ENCODE measurements at regions not wholly inside any gene's neighbourhood (a gene's known extent, or its start where the extent isn't known, plus 50 kb on each side); places are given as distances from the start of the nearest gene placed in this dataset.

DNA sequence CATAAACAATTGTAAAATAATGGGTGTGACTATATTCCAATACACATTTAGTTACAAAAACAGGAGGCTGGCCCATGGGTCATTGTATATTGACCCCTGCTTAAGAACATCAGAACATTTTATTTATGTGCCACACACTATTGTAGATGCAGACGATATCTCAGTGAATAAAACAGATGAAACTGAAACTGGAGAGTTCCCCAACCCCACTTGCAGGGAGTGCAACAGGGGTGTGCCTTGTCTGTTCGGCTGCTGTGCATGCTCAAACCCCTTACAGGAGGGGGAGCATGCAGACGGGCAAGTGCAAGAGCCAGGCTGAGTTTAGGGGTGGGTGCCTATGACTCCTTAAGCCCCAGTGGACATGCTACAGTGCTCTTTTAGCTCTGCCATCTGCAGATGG is 509.6 kb downstream of the IGSF11 start:
- TF ChIP-seq, protein P1, sequence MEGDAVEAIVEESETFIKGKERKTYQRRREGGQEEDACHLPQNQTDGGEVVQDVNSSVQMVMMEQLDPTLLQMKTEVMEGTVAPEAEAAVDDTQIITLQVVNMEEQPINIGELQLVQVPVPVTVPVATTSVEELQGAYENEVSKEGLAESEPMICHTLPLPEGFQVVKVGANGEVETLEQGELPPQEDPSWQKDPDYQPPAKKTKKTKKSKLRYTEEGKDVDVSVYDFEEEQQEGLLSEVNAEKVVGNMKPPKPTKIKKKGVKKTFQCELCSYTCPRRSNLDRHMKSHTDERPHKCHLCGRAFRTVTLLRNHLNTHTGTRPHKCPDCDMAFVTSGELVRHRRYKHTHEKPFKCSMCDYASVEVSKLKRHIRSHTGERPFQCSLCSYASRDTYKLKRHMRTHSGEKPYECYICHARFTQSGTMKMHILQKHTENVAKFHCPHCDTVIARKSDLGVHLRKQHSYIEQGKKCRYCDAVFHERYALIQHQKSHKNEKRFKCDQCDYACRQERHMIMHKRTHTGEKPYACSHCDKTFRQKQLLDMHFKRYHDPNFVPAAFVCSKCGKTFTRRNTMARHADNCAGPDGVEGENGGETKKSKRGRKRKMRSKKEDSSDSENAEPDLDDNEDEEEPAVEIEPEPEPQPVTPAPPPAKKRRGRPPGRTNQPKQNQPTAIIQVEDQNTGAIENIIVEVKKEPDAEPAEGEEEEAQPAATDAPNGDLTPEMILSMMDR (IDR thresholded peaks at IDR 0.05): no peak

DNA sequence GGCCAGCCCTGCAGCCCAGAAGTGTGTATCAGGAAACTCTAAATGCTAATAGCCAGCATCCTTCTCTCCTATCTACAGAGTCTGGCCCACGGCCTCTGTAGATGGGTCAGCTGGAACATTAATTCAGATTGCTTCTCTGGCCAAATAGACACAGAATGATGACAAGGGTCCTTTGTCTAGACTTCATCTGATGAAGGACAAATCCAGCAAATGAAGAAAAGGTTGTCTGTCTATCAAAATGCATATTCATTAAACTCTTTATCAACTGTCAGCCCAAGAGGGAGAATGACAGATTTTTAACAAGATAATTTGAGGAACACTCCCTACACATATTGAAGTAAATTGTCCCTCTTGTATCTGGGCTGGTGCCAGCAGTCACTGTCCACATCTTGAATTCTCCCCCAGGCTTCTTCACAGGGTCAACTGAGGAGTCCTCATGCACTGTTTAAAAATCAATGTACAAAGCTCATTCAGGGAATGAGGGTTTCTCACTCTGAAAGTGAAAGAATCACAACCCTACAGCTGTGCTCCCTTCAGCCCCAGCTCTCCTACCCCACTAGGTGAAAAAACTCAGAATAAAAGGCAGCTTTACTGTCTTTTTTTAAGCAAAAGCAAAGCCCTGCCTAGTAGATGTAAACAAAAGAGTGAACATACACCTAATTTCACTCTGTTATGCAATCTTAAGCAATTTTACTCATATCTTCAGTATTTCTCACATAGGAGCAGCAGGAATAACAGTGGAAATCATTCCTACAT is 507.7 kb downstream of the IGSF11 start:
- TF ChIP-seq, protein P1 (IDR thresholded peaks at IDR 0.05): no peak

DNA sequence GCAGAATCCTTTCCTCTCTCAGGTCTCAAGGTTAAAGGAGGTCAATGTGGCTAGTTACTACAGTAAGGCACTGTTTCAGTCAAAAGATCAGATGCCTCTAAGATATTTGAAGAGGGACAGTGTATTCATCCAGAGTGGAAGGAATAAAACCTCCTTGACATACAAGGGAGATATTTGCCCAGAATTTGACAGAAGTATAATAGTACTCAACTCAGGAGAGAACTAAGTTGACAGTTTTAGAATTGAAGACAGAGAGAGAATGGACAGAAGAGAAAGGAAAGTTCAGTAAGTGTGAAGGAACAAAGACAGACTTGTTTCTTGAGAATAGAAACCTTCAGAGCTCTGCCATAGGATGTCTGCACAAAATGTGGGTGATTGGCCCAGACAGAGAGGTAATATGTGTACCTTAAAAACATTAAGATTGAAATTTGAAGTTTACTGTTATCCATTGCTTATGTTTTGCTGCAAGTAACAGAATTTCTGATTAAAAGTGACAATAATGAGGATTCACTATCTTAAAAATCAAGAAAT is 507.1 kb downstream of the IGSF11 start:
- TF ChIP-seq, protein P1 (IDR thresholded peaks at IDR 0.05): no peak

DNA sequence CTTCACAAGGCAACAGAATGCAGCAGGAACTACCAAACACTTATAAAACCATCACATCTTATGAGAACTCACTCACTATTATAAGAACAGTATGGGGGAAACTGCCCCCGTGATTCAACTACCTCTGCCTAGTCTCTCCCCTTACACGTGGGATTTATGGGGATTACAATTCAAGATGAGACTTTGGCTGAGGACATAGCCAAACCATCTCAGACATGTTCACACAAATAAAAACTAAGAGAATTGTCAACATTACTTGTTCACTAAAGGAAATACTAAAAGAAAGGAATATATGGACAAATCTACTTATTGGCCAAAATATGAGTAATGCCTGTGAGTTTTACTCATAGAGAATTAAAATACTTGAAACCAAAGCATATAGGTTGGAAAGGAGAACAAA is 505.1 kb downstream of the IGSF11 start:
- TF ChIP-seq, protein P1 (IDR thresholded peaks at IDR 0.05): no peak

DNA sequence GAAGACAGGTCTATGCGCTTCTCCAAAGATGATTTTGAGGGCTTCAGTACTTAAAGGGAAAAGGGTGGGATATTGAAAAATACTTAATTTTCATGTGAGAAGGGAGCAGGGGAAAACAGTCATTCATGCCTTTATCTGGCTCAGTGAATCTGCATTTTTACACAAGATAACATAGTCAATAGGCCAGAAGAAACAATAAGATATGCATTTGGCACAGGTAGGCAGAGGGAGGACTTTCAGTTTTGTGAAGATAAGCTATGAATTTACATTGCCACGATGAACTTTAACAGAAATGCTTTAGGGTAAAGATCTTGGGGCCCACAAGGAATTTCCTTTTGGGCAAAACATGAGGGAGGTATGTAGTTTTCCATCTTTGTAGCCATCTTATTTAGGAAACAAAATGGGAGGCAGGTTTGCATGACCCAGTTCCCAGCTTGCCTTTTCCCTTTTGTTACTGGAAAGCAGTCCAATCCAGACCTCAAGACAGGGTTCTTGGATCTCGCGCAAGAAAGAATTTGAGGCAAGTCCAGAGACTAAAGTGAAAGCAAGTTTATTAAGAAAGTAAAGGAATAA is 504.2 kb downstream of the IGSF11 start:
- TF ChIP-seq, protein P1 (IDR thresholded peaks at IDR 0.05): no peak

DNA sequence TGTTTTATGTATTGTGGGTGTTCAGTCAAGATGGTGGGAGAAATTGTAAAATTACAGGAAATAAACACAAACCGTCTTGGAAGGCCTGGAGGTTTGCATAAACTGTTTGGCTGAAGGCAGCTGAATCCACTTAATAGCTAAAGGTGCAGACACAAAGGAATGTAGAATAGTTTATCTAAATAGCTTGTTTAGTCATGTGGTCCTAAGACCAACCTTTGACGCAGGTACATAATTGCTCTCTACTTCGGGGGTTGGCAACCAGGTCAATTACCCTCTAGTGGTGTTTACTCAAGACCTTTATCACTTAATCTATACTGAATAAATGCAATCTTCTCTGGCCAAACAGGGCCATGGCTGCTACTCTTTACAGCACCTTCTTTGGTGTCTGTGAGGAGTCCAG is 502.8 kb downstream of the IGSF11 start:
- TF ChIP-seq, protein P1 (IDR thresholded peaks at IDR 0.05): no peak

DNA sequence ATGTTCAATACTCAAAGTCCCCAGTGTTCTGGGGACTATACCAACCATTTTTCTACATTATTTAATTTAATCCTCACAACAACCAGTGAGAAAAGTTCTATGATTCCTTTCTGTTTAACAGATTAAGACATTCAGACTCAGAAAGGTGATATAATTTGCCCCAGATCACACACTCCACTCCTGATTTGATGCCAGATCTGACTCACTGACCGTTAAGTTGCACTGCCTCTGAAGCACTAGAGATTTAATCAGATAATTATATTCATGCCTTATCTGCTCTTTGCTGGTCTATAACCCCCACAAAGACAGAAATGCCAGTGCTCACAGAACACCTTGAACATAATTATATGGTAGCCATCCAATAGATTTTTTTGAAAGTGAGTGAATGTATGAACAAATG is 501.0 kb downstream of the IGSF11 start:
- TF ChIP-seq, protein P1 (IDR thresholded peaks at IDR 0.05): no peak

All from LNCAP (cell line).